ENCODE measurements at regions not wholly inside any gene's neighbourhood (a gene's known extent, or its start where the extent isn't known, plus 50 kb on each side); places are given as distances from the start of the nearest gene placed in this dataset.

- Histone ChIP-seq H3K9ac (ENCODE audit: low read length) (no peak overlapping the region), H3K4me1 (ENCODE audit: control insufficient read depth, insufficient read depth, low read depth, low read length) (peaks cover 1% of the 10 kb centered on the region), H2BK12ac (ENCODE audit: low read length in 2 of 2) (no peak overlapping the region), H3K4ac (ENCODE audit: low read depth in 1 of 2, low read length in 2 of 2) (no peak overlapping the region), H3K79me1 (replicated peaks; ENCODE audit: low read length, poor library complexity, severe bottlenecking) (peaks cover 22% of the 10 kb centered on the region), H3K23ac (ENCODE audit: low read length in 2 of 2) (no peak overlapping the region), H3K4me2 (ENCODE audit: low read length, poor library complexity, severe bottlenecking) (no peak overlapping the region), H2BK5ac (ENCODE audit: low read depth, low read length, poor library complexity, severe bottlenecking) (no peak overlapping the region), H2BK15ac (ENCODE audit: low read depth, poor library complexity, severe bottlenecking) (no peak overlapping the region), H3K14ac (ENCODE audit: low read length in 2 of 2) (no peak overlapping the region), H3K27me3 (ENCODE audit: control insufficient read depth in 1 of 2, insufficient read depth in 1 of 2, low read length in 2 of 2) (no peaks in the 10 kb centered on the region), H3K9me3 (ENCODE audit: control insufficient read depth, low read length) (no peaks in the 10 kb centered on the region), H4K91ac (ENCODE audit: low read length) (no peak overlapping the region), H3K36me3 (ENCODE audit: control insufficient read depth in 1 of 2, insufficient read depth in 2 of 2, low read depth in 1 of 2, low read length in 2 of 2) (peaks cover 5 to 75% of the 10 kb centered on the region in 2 experiments), H2AK5ac (ENCODE audit: low read length, severe bottlenecking) (no peak overlapping the region), H2BK120ac (ENCODE audit: low read depth, low read length) (no peak overlapping the region), H2AFZ (ENCODE audit: low read depth, low read length) (no peak overlapping the region), H3K27ac (ENCODE audit: low read length, poor library complexity, severe bottlenecking) (no peak overlapping the region), H3K18ac (ENCODE audit: low read depth in 1 of 2, low read length in 2 of 2) (no peak overlapping the region), H4K8ac (ENCODE audit: low read length) (no peak overlapping the region), H3K4me3 (ENCODE audit: insufficient read depth in 1 of 2, low read depth in 1 of 2, low read length in 2 of 2) (no peak overlapping the region)
- DNase-seq: no peak
- WGBS: 90% methylated on average over 11 of the region's 11 CpGs
Observed at GRCh38 chr7:130932667-130933432, 198.8 kb upstream of the KLF14 start.

GRCh38 chr7:130933919-130934318 is 199.9 kb upstream of the KLF14 start:
- no peak overlapping the region for H3K23ac ChIP-seq (ENCODE audit: low read length in 2 of 2)
- H3K14ac ChIP-seq (ENCODE audit: low read length in 2 of 2): no peak overlapping the region
- no peak overlapping the region for H3K4ac ChIP-seq (ENCODE audit: low read depth in 1 of 2, low read length in 2 of 2)
- peaks cover 5 to 76% of the 10 kb centered on the region in 2 experiments for H3K36me3 ChIP-seq (ENCODE audit: control insufficient read depth in 1 of 2, insufficient read depth in 2 of 2, low read depth in 1 of 2, low read length in 2 of 2)
- H3K4me3 ChIP-seq (ENCODE audit: insufficient read depth in 1 of 2, low read depth in 1 of 2, low read length in 2 of 2): no peak overlapping the region
- no peak overlapping the region for H4K8ac ChIP-seq (ENCODE audit: low read length)
- H3K27me3 ChIP-seq (ENCODE audit: control insufficient read depth in 1 of 2, insufficient read depth in 1 of 2, low read length in 2 of 2): no peaks in the 10 kb centered on the region
- H3K27ac ChIP-seq (ENCODE audit: low read length, poor library complexity, severe bottlenecking): no peak overlapping the region
- WGBS: over 99% methylated on average over 3 of the region's 4 CpGs
- H2BK12ac ChIP-seq (ENCODE audit: low read length in 2 of 2): no peak overlapping the region
- H4K91ac ChIP-seq (ENCODE audit: low read length): no peak overlapping the region
- no peak overlapping the region for H3K18ac ChIP-seq (ENCODE audit: low read depth in 1 of 2, low read length in 2 of 2)
- no peak overlapping the region for H2AK5ac ChIP-seq (ENCODE audit: low read length, severe bottlenecking)
- DNase-seq: no peak
- H2BK5ac ChIP-seq (ENCODE audit: low read depth, low read length, poor library complexity, severe bottlenecking): no peak overlapping the region
- peaks cover 21% of the 10 kb centered on the region for H3K79me1 ChIP-seq (replicated peaks; ENCODE audit: low read length, poor library complexity, severe bottlenecking)
- H2BK120ac ChIP-seq (ENCODE audit: low read depth, low read length): no peak overlapping the region
- no peak overlapping the region for H2AFZ ChIP-seq (ENCODE audit: low read depth, low read length)
- no peaks in the 10 kb centered on the region for H3K9me3 ChIP-seq (ENCODE audit: control insufficient read depth, low read length)
- no peak overlapping the region for H3K4me2 ChIP-seq (ENCODE audit: low read length, poor library complexity, severe bottlenecking)
- no peaks in the 10 kb centered on the region for H3K4me1 ChIP-seq (ENCODE audit: control insufficient read depth, insufficient read depth, low read depth, low read length)
- H2BK15ac ChIP-seq (ENCODE audit: low read depth, poor library complexity, severe bottlenecking): no peak overlapping the region
- no peak overlapping the region for H3K9ac ChIP-seq (ENCODE audit: low read length)

GRCh38 chr7:130935564-130936157 is 201.7 kb upstream of the KLF14 start:
- no peak overlapping the region for H3K23ac ChIP-seq (ENCODE audit: low read length in 2 of 2)
- H3K9ac ChIP-seq (ENCODE audit: low read length): no peak overlapping the region
- no peak overlapping the region for H2BK120ac ChIP-seq (ENCODE audit: low read depth, low read length)
- H2BK5ac ChIP-seq (ENCODE audit: low read depth, low read length, poor library complexity, severe bottlenecking): no peak overlapping the region
- H3K4ac ChIP-seq (ENCODE audit: low read depth in 1 of 2, low read length in 2 of 2): no peak overlapping the region
- peaks cover 5 to 66% of the 10 kb centered on the region in 2 experiments for H3K36me3 ChIP-seq (ENCODE audit: control insufficient read depth in 1 of 2, insufficient read depth in 2 of 2, low read depth in 1 of 2, low read length in 2 of 2)
- H3K9me3 ChIP-seq (ENCODE audit: control insufficient read depth, low read length): no peaks in the 10 kb centered on the region
- H3K4me2 ChIP-seq (ENCODE audit: low read length, poor library complexity, severe bottlenecking): no peak overlapping the region
- WGBS: 97% methylated on average over 11 of the region's 11 CpGs
- no peaks in the 10 kb centered on the region for H3K4me1 ChIP-seq (ENCODE audit: control insufficient read depth, insufficient read depth, low read depth, low read length)
- H3K27ac ChIP-seq (ENCODE audit: low read length, poor library complexity, severe bottlenecking): no peak overlapping the region
- H2AK5ac ChIP-seq (ENCODE audit: low read length, severe bottlenecking): no peak overlapping the region
- H3K79me1 ChIP-seq (replicated peaks; ENCODE audit: low read length, poor library complexity, severe bottlenecking): peaks cover 22% of the 10 kb centered on the region
- H4K8ac ChIP-seq (ENCODE audit: low read length): no peak overlapping the region
- no peak overlapping the region for H2BK15ac ChIP-seq (ENCODE audit: low read depth, poor library complexity, severe bottlenecking)
- H2AFZ ChIP-seq (ENCODE audit: low read depth, low read length): no peak overlapping the region
- no peak overlapping the region for H3K4me3 ChIP-seq (ENCODE audit: insufficient read depth in 1 of 2, low read depth in 1 of 2, low read length in 2 of 2)
- no peaks in the 10 kb centered on the region for H3K27me3 ChIP-seq (ENCODE audit: control insufficient read depth in 1 of 2, insufficient read depth in 1 of 2, low read length in 2 of 2)
- no peak overlapping the region for H2BK12ac ChIP-seq (ENCODE audit: low read length in 2 of 2)
- DNase-seq: no peak
- no peak overlapping the region for H3K18ac ChIP-seq (ENCODE audit: low read depth in 1 of 2, low read length in 2 of 2)
- H4K91ac ChIP-seq (ENCODE audit: low read length): no peak overlapping the region
- H3K14ac ChIP-seq (ENCODE audit: low read length in 2 of 2): no peak overlapping the region

GRCh38 chr7:130936202-130936931 is 202.4 kb upstream of the KLF14 start:
- no peak overlapping the region for H2BK12ac ChIP-seq (ENCODE audit: low read length in 2 of 2)
- H3K4me1 ChIP-seq (ENCODE audit: control insufficient read depth, insufficient read depth, low read depth, low read length): peaks cover 1% of the 10 kb centered on the region
- WGBS: 88% methylated on average over 6 of the region's 7 CpGs
- H3K14ac ChIP-seq (ENCODE audit: low read length in 2 of 2): no peak overlapping the region
- H2AK5ac ChIP-seq (ENCODE audit: low read length, severe bottlenecking): no peak overlapping the region
- no peak overlapping the region for H4K8ac ChIP-seq (ENCODE audit: low read length)
- H3K9me3 ChIP-seq (ENCODE audit: control insufficient read depth, low read length): no peaks in the 10 kb centered on the region
- H3K4ac ChIP-seq (ENCODE audit: low read depth in 1 of 2, low read length in 2 of 2): no peak overlapping the region
- DNase-seq: no peak
- no peak overlapping the region for H2BK120ac ChIP-seq (ENCODE audit: low read depth, low read length)
- H3K9ac ChIP-seq (ENCODE audit: low read length): no peak overlapping the region
- no peak overlapping the region for H4K91ac ChIP-seq (ENCODE audit: low read length)
- H3K27me3 ChIP-seq (ENCODE audit: control insufficient read depth in 1 of 2, insufficient read depth in 1 of 2, low read length in 2 of 2): no peaks in the 10 kb centered on the region
- no peak overlapping the region for H3K4me3 ChIP-seq (ENCODE audit: insufficient read depth in 1 of 2, low read depth in 1 of 2, low read length in 2 of 2)
- no peak overlapping the region for H3K18ac ChIP-seq (ENCODE audit: low read depth in 1 of 2, low read length in 2 of 2)
- H3K36me3 ChIP-seq (ENCODE audit: control insufficient read depth in 1 of 2, insufficient read depth in 2 of 2, low read depth in 1 of 2, low read length in 2 of 2): peaks cover 5 to 67% of the 10 kb centered on the region in 2 experiments
- H3K23ac ChIP-seq (ENCODE audit: low read length in 2 of 2): no peak overlapping the region
- no peak overlapping the region for H2BK15ac ChIP-seq (ENCODE audit: low read depth, poor library complexity, severe bottlenecking)
- H3K4me2 ChIP-seq (ENCODE audit: low read length, poor library complexity, severe bottlenecking): no peak overlapping the region
- H2AFZ ChIP-seq (ENCODE audit: low read depth, low read length): no peak overlapping the region
- H3K27ac ChIP-seq (ENCODE audit: low read length, poor library complexity, severe bottlenecking): no peak overlapping the region
- H3K79me1 ChIP-seq (replicated peaks; ENCODE audit: low read length, poor library complexity, severe bottlenecking): peaks cover 22% of the 10 kb centered on the region
- no peak overlapping the region for H2BK5ac ChIP-seq (ENCODE audit: low read depth, low read length, poor library complexity, severe bottlenecking)

All from mesenchymal stem cell (in vitro differentiated cells and primary cell).